A549 (cell line): ENCODE measurements at regions not wholly inside any gene's neighbourhood (a gene's known extent, or its start where the extent isn't known, plus 50 kb on each side); places are given as distances from the start of the nearest gene placed in this dataset.

Source experiments
- ATAC-seq, 2 experiments: fragments of 200-7000 bp in 1 of 2; fragments of >200 bp in 1 of 2; cut with Nextera tagmentation in 1 of 2; cut with Tn5 transposase in 1 of 2; 3 replicates each; pipeline versions ENCODE4 v1.8.0 to v1.9.1; 2018 to 2020; ENCODE audit warnings: mild to moderate bottlenecking in 1 of 2, moderate library complexity in 1 of 2
- CTCF ChIA-PET: fragments of 300-600 bp; sonication (Branson Sonifier 250); formaldehyde crosslinking; extraction: SDS; loops from one replicate; lab custom pipeline; 2021; ENCODE audit warnings: antibody characterized with exemption, inconsistent platforms; lab: Yijun Ruan, JAX
- POLR2A ChIA-PET: fragments of 350-600 bp; formaldehyde crosslinking; extraction: SDS; loops from one replicate; lab custom pipeline; 2021; ENCODE audit warnings: antibody characterized with exemption, inconsistent platforms; lab: Yijun Ruan, JAX
- DNase-seq, 2 experiments: peaks; one replicate each; pipeline versions ENCODE4 v3.0.0 to v3.0.0-alpha.2; 2011 to 2016; ENCODE audit warnings: low read depth in 1 of 2, low spot score in 1 of 2
- FAIRE-seq: peaks from 2 replicates; lab custom pipeline; 2011; peaks lifted over from hg19 to GRCh38; lab: Jason Lieb, UNC
- H3K27ac ChIP-seq, 2 experiments: fragments of >200 bp; sonication (Bioruptor Twin); formaldehyde crosslinking; 3 replicates each; pipeline ENCODE4 v1.5.1; 2016 to 2017
- H3K4me1 ChIP-seq: fragments of >200 bp; sonication (Bioruptor Twin); formaldehyde crosslinking; 3 replicates; pipeline ENCODE4 v1.6.1; 2016
- H3K4me2 ChIP-seq: fragments of >200 bp; sonication (Bioruptor Twin); formaldehyde crosslinking; 3 replicates; pipeline ENCODE4 v1.6.1; 2016
- H3K4me3 ChIP-seq: fragments of >200 bp; sonication (Bioruptor Twin); formaldehyde crosslinking; 3 replicates; pipeline ENCODE4 v1.5.1; 2016
- H3K9me3 ChIP-seq: fragments of >200 bp; sonication (Bioruptor Twin); formaldehyde crosslinking; 3 replicates; pipeline ENCODE4 v1.6.1; 2016
- ATOH8 ChIP-seq: fragments of 250-450 bp; sonication (Bioruptor Pico); IDR thresholded peaks from 2 replicates; pipeline ENCODE4 v1.5.0; 2020; ENCODE audit warnings: low read depth, mild to moderate bottlenecking, moderate library complexity
- CBX2 ChIP-seq: fragments of 200-600 bp; sonication (generic); IDR thresholded peaks from 2 replicates; pipeline ENCODE4 v1.6.1; 2016; ENCODE audit warnings: low read depth, mild to moderate bottlenecking, borderline replicate concordance
- CBX8 ChIP-seq: fragments of 200-600 bp; sonication (generic); IDR thresholded peaks from 2 replicates; pipeline ENCODE4 v1.6.1; 2016
- CHD4 ChIP-seq: fragments of 200-600 bp; sonication (generic); IDR thresholded peaks from 2 replicates; pipeline ENCODE4 v1.6.1; 2016; ENCODE audit warnings: antibody characterized with exemption, mild to moderate bottlenecking, borderline replicate concordance
- EHMT2 ChIP-seq: fragments of 200-600 bp; sonication (generic); IDR thresholded peaks from 2 replicates; pipeline ENCODE4 v1.6.1; 2016; ENCODE audit warnings: antibody characterized with exemption, low read depth, mild to moderate bottlenecking, moderate library complexity
- FOSL2 ChIP-seq, 2 experiments: fragments of 450-650 bp in 1 of 2; fragments of >200 bp in 1 of 2; sonication (Bioruptor Twin) in 1 of 2; formaldehyde crosslinking; IDR thresholded peaks; 2 replicates each; pipeline versions ENCODE4 v1.5.0 to v1.6.1; 2016 to 2020; ENCODE audit warnings: mild to moderate bottlenecking in 1 of 2, moderate library complexity in 1 of 2
- FOXS1 ChIP-seq: fragments of 250-450 bp; sonication (Bioruptor Pico); IDR thresholded peaks from 2 replicates; pipeline ENCODE4 v1.5.0; 2020; ENCODE audit warnings: mild to moderate bottlenecking, moderate library complexity
- HEYL ChIP-seq: fragments of 250-450 bp; sonication (Bioruptor Pico); IDR thresholded peaks from 2 replicates; pipeline ENCODE4 v1.8.0; 2021; ENCODE audit warnings: mild to moderate bottlenecking, moderate library complexity
- KDM1A ChIP-seq: fragments of 200-600 bp; sonication (generic); IDR thresholded peaks from 2 replicates; pipeline ENCODE4 v1.6.1; 2016; ENCODE audit warnings: low read depth, mild to moderate bottlenecking
- KDM5A ChIP-seq: fragments of 200-600 bp; sonication (generic); IDR thresholded peaks from 2 replicates; pipeline ENCODE4 v1.6.1; 2016; ENCODE audit warnings: antibody characterized with exemption, mild to moderate bottlenecking
- MAFK ChIP-seq: fragments of 450-650 bp; IDR thresholded peaks from 2 replicates; pipeline ENCODE4 v1.6.1; 2014; ENCODE audit not compliant: partially characterized antibody
- MYC ChIP-seq: IDR thresholded peaks from 2 replicates; pipeline ENCODE4 v1.6.1; 2012; ENCODE audit warnings: mild to moderate bottlenecking, inconsistent platforms, low read length, improper control_type of control experiment, borderline replicate concordance
- NFE2L2 ChIP-seq: fragments of 150-350 bp; conservative IDR thresholded peaks from 2 replicates; pipeline ENCODE4 v1.6.1; 2014; ENCODE audit warnings: low read length
- NPAS2 ChIP-seq: fragments of 250-450 bp; sonication (Bioruptor Pico); IDR thresholded peaks from 2 replicates; pipeline ENCODE4 v1.8.0; 2022; ENCODE audit warnings: mild to moderate bottlenecking, moderate library complexity, borderline replicate concordance
- PHF8 ChIP-seq: fragments of 200-600 bp; sonication (generic); IDR thresholded peaks from 2 replicates; pipeline ENCODE4 v1.6.1; 2016; ENCODE audit warnings: low read depth, mild to moderate bottlenecking, antibody characterized with exemption, moderate library complexity, borderline replicate concordance
- RAD21 ChIP-seq, 2 experiments: fragments of >200 bp in 1 of 2; sonication (Bioruptor Twin) in 1 of 2; formaldehyde crosslinking in 1 of 2; IDR thresholded peaks in 1 of 2; conservative IDR thresholded peaks in 1 of 2; 2 replicates in 1 of 2; 3 replicates in 1 of 2; pipeline ENCODE4 v1.6.1; 2012 to 2018; ENCODE audit warnings: inconsistent platforms in 1 of 2
- REST ChIP-seq: fragments of 200-600 bp; sonication (generic); IDR thresholded peaks from 2 replicates; pipeline ENCODE4 v1.6.1; 2016; ENCODE audit warnings: antibody characterized with exemption, mild to moderate bottlenecking, moderate library complexity
- WGBS: methylation state at CpG from one replicate; pipeline ENCODE4 v1.1.6; 2017; ENCODE audit errors: missing lambda C conversion rate; 5-methylcytosine and 5-hydroxymethylcytosine counted together
- TF ChIP-seq, protein P1 (sequence below): IDR thresholded peaks from 2 replicates; pipeline ENCODE4 v1.6.1; 2012
- TF ChIP-seq, protein P2 (sequence below): fragments of 450-650 bp; IDR thresholded peaks from 2 replicates; pipeline ENCODE4 v1.6.1; 2014; ENCODE audit warnings: antibody characterized with exemption

DNA sequence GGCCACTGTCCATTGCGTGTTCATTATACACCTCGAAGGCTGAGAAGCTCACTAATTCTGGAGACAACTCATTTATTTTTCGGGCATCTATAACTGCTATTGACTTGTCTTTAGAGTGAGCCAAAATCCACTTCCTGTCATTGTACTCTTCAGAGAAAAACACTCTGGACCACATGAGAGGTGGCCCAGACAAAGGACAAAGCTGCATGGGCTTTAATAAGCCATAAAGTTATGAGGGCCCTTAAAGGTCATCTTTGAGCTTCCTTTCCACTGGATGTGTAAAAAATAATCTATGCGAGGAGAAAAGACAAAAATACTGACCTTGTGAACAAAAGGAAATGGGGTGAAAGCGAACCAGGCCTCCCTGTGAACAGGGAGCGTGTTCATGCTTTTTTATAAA is 63.5 kb upstream of the ZC3H12C start:
- TF ChIP-seq NPAS2 (CRISPR knock-in tag), result no peak
- TF ChIP-seq, protein P1, sequence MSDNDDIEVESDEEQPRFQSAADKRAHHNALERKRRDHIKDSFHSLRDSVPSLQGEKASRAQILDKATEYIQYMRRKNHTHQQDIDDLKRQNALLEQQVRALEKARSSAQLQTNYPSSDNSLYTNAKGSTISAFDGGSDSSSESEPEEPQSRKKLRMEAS, result no peak
- no peak for TF ChIP-seq KDM5A
- no peak for TF ChIP-seq EHMT2
- TF ChIP-seq REST, result no peak
- TF ChIP-seq CHD4, result no peak
- FAIRE-seq (no peak), DNase-seq (no peak), ATAC-seq (no peak)
- no peaks in the 10 kb centered on the region for H3K4me1 ChIP-seq
- CTCF ChIA-PET, result no interaction called here
- H3K4me2 ChIP-seq, result no peak overlapping the region
- WGBS, result 75% methylated on average over 6 of the region's 6 CpGs
- H3K9me3 ChIP-seq, result no peaks in the 10 kb centered on the region
- POLR2A ChIA-PET, result no interaction called here
- H3K4me3 ChIP-seq, result no peak overlapping the region
- H3K27ac ChIP-seq, result no peak overlapping the region

GRCh38 chr11:110031171-110031570 is 62.0 kb upstream of the ZC3H12C start:
- no peak for DNase-seq
- POLR2A ChIA-PET, result no interaction called here
- H3K9me3 ChIP-seq, result no peaks in the 10 kb centered on the region
- no peak overlapping the region for H3K4me2 ChIP-seq
- no peak overlapping the region for H3K4me3 ChIP-seq
- FAIRE-seq, result no peak
- no peaks in the 10 kb centered on the region for H3K4me1 ChIP-seq
- H3K27ac ChIP-seq, result no peak overlapping the region
- WGBS, result 47% methylated on average over 2 of the region's 2 CpGs
- ATAC-seq, result no peak
- TF ChIP-seq HEYL (no peak), KDM1A (no peak)
- TF ChIP-seq, all 56 proteins: peak for 0
- CTCF ChIA-PET, result no interaction called here

GRCh38 chr11:110032259-110032658 is 60.9 kb upstream of the ZC3H12C start:
- H3K4me2 ChIP-seq, result no peak overlapping the region

More at GRCh38 chr11:110032259-110032658, 60.9 kb upstream of the ZC3H12C start:
- no peak for FAIRE-seq
- ATAC-seq, result no peak
- no peak for DNase-seq
- POLR2A ChIA-PET, result no interaction called here
- WGBS, result 41% methylated on average over 5 of the region's 5 CpGs
- TF ChIP-seq CBX8, result no peak
- TF ChIP-seq, protein P2, sequence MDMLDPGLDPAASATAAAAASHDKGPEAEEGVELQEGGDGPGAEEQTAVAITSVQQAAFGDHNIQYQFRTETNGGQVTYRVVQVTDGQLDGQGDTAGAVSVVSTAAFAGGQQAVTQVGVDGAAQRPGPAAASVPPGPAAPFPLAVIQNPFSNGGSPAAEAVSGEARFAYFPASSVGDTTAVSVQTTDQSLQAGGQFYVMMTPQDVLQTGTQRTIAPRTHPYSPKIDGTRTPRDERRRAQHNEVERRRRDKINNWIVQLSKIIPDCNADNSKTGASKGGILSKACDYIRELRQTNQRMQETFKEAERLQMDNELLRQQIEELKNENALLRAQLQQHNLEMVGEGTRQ, result no peak
- no peak for TF ChIP-seq FOXS1 (CRISPR knock-in tag)
- no peak for TF ChIP-seq PHF8
- TF ChIP-seq FOSL2 (IDR thresholded peaks at IDR 0.05), result no peak
- TF ChIP-seq FOSL2 (CRISPR knock-in tag; IDR thresholded peaks at IDR 0.05), result no peak
- no peak for TF ChIP-seq NFE2L2
- no peak for TF ChIP-seq HEYL
- no peak for TF ChIP-seq ATOH8 (CRISPR knock-in tag)
- TF ChIP-seq RAD21 (conservative IDR thresholded peaks at IDR 0.05 in 1 of 2, IDR thresholded peaks at IDR 0.05 in 1 of 2), result no peak
- TF ChIP-seq MYC, result no peak
- TF ChIP-seq CBX2, result no peak
- TF ChIP-seq MAFK, result no peak
- CTCF ChIA-PET, result no interaction called here
- Histone ChIP-seq H3K27ac (no peak overlapping the region), H3K4me3 (no peak overlapping the region), H3K9me3 (no peaks in the 10 kb centered on the region), H3K4me1 (no peaks in the 10 kb centered on the region)
